HCT116 (cell line): ENCODE measurements at regions not wholly inside any gene's neighbourhood (a gene's known extent, or its start where the extent isn't known, plus 50 kb on each side); places are given as distances from the start of the nearest gene placed in this dataset.

ENCODE experiments used
- ATAC-seq: fragments of 200-7000 bp; cut with Tn5 transposase; 2 replicates; pipeline ENCODE4 v1.9.1; 2020; ENCODE audit warnings: mild to moderate bottlenecking, moderate library complexity
- BruUV-seq: library from RNA; stranded (reverse); fragments of 400-500 nt; replicated peaks from 2 replicates; lab custom pipeline; 2021; lab: Mats Ljungman, UMichigan
- CTCF ChIA-PET: fragments of 300-600 bp; sonication (Branson Sonifier 250); formaldehyde crosslinking; loops from one replicate; lab custom pipeline; 2021; ENCODE audit warnings: antibody characterized with exemption; lab: Charles Lee
- POLR2A ChIA-PET: fragments of 300-600, 350-600 bp; sonication (Branson Sonifier 250); formaldehyde crosslinking; loops from one replicate; lab custom pipeline; 2021; ENCODE audit warnings: antibody characterized with exemption; lab: Charles Lee
- RAD21 ChIA-PET, 2 experiments: fragments of 300-600 bp; sonication (Branson Sonifier 250); formaldehyde crosslinking; loops; one replicate each; lab custom pipeline; 2023; ENCODE audit warnings: low total read pairs in 2 of 2; ENCODE audit not compliant: uncharacterized antibody in 2 of 2, unreplicated experiment in 2 of 2, low non-redundant PET in 1 of 2; lab: Charles Lee
- DNase-seq: peaks from one replicate; pipeline ENCODE4 v3.0.0-alpha.2; 2010; ENCODE audit warnings: low read depth, low spot score
- H2AFZ ChIP-seq: fragments of 200-600 bp; shearing (Covaris generic), sonication (generic); 2 replicates; pipeline ENCODE4 v1.6.1; 2017; ENCODE audit warnings: low read depth, mixed run types, mixed read lengths, antibody characterized with exemption, low read length; ENCODE audit not compliant: poor library complexity, severe bottlenecking
- H3K27ac ChIP-seq: 2 replicates; pipeline ENCODE4 v1.5.1; 2012; ENCODE audit warnings: low read depth, low read length
- H3K27me3 ChIP-seq: fragments of 200-600 bp; sonication (generic); 2 replicates; pipeline ENCODE4 v1.6.1; 2016; ENCODE audit warnings: mixed run types, low read length, mixed read lengths; ENCODE audit not compliant: insufficient read depth
- H3K36me3 ChIP-seq, 2 experiments: fragments of 200-500 bp in 1 of 2; fragments of 200-600 bp in 1 of 2; sonication (Bioruptor generic) in 1 of 2; sonication (generic) in 1 of 2; 2 replicates each; pipeline versions ENCODE4 v1.5.1 to v1.6.1; 2014 to 2016; ENCODE audit warnings: low read length in 2 of 2, inconsistent platforms in 1 of 2, mixed read lengths in 1 of 2, mixed run types in 1 of 2; ENCODE audit not compliant: insufficient read depth in 2 of 2, control insufficient read depth in 1 of 2
- H3K4me1 ChIP-seq, 2 experiments: fragments of 200-600 bp in 1 of 2; sonication (generic) in 1 of 2; 2 replicates each; pipeline versions ENCODE4 v1.5.1 to v1.6.1; 2012 to 2017; ENCODE audit warnings: low read length in 2 of 2, inconsistent platforms in 1 of 2, mild to moderate bottlenecking in 1 of 2, mixed read lengths in 1 of 2, mixed run types in 1 of 2, moderate library complexity in 1 of 2; ENCODE audit not compliant: insufficient read depth in 2 of 2, control insufficient read depth in 1 of 2
- H3K4me2 ChIP-seq: fragments of 200-600 bp; sonication (generic); 2 replicates; pipeline ENCODE4 v1.6.1; 2017; ENCODE audit warnings: mixed run types, low read length, mixed read lengths
- H3K4me3 ChIP-seq, 2 experiments: fragments of 200-600 bp in 1 of 2; sonication (generic) in 1 of 2; replicated peaks in 1 of 2; 2 replicates each; pipeline ENCODE4 v1.5.1; 2011 to 2016; ENCODE audit warnings: low read length in 2 of 2, control low read depth in 1 of 2, low read depth in 1 of 2, mild to moderate bottlenecking in 1 of 2, mixed read lengths in 1 of 2, mixed run types in 1 of 2
- H3K79me2 ChIP-seq: fragments of 200-600 bp; sonication (generic); 2 replicates; pipeline ENCODE4 v1.6.1; 2017; ENCODE audit warnings: mild to moderate bottlenecking, mixed run types, low read length, moderate library complexity, mixed read lengths; ENCODE audit not compliant: insufficient read depth
- H3K9ac ChIP-seq: fragments of 200-600 bp; sonication (generic); 2 replicates; pipeline ENCODE4 v1.6.1; 2016; ENCODE audit warnings: low read length, mixed read lengths
- H3K9me2 ChIP-seq: fragments of 200-600 bp; sonication (generic), shearing (Covaris generic); 2 replicates; pipeline ENCODE4 v1.6.1; 2017; ENCODE audit warnings: mixed run types, mild to moderate bottlenecking, moderate library complexity; ENCODE audit not compliant: insufficient read depth
- H3K9me3 ChIP-seq, 2 experiments: fragments of 200-500 bp in 1 of 2; fragments of 200-600 bp in 1 of 2; sonication (Bioruptor generic) in 1 of 2; sonication (generic) in 1 of 2; 2 replicates each; pipeline ENCODE4 v1.6.1; 2014 to 2017; ENCODE audit warnings: low read length in 2 of 2, mixed read lengths in 2 of 2, inconsistent platforms in 1 of 2, low read depth in 1 of 2, mild to moderate bottlenecking in 1 of 2, mixed run types in 1 of 2, moderate library complexity in 1 of 2; ENCODE audit not compliant: control insufficient read depth in 1 of 2, insufficient read depth in 1 of 2
- H4K20me1 ChIP-seq: fragments of 200-600 bp; sonication (generic), shearing (Covaris generic); 2 replicates; pipeline ENCODE4 v1.6.1; 2017; ENCODE audit warnings: mixed run types, mild to moderate bottlenecking, moderate library complexity; ENCODE audit not compliant: insufficient read depth
- ATF3 ChIP-seq: IDR thresholded peaks from 2 replicates; pipeline ENCODE4 v1.6.1; 2012
- CBX3 ChIP-seq: IDR thresholded peaks from 2 replicates; pipeline ENCODE4 v1.6.1; 2012; ENCODE audit warnings: low read depth
- CEBPB ChIP-seq: IDR thresholded peaks from 2 replicates; pipeline ENCODE4 v1.6.1; 2012; ENCODE audit warnings: low read depth
- CTCF ChIP-seq, 3 experiments: fragments of 200-600 bp in 1 of 3; sonication (generic) in 1 of 3; IDR thresholded peaks in 2 of 3; conservative IDR thresholded peaks in 1 of 3; 2 replicates each; pipeline ENCODE4 v1.5.1; 2012 to 2017; ENCODE audit warnings: low read depth in 2 of 3, low read length in 2 of 3, antibody characterized with exemption in 1 of 3, borderline replicate concordance in 1 of 3, control low read depth in 1 of 3, mild to moderate bottlenecking in 1 of 3, mixed read lengths in 1 of 3, mixed run types in 1 of 3, moderate library complexity in 1 of 3; ENCODE audit not compliant: insufficient read depth in 1 of 3
- EGR1 ChIP-seq: IDR thresholded peaks from 2 replicates; pipeline ENCODE4 v1.6.1; 2012; ENCODE audit warnings: low read depth
- ELF1 ChIP-seq: IDR thresholded peaks from 2 replicates; pipeline ENCODE4 v1.6.1; 2012; ENCODE audit warnings: low read depth, borderline replicate concordance
- EZH2 ChIP-seq: fragments of 200-600 bp; sonication (generic); IDR thresholded peaks from 2 replicates; pipeline ENCODE4 v1.6.1; 2017; ENCODE audit warnings: antibody characterized with exemption, mixed run types
- EZH2phosphoT487 ChIP-seq: fragments of 200-600 bp; IDR thresholded peaks from 2 replicates; pipeline ENCODE4 v1.6.1; 2018; ENCODE audit warnings: antibody characterized with exemption, borderline replicate concordance
- FOSL1 ChIP-seq: IDR thresholded peaks from 2 replicates; pipeline ENCODE4 v1.6.1; 2012; ENCODE audit warnings: low read depth
- JUND ChIP-seq: IDR thresholded peaks from 2 replicates; pipeline ENCODE4 v1.6.1; 2012
- POLR2A ChIP-seq: IDR thresholded peaks from 2 replicates; pipeline ENCODE4 v1.7.0; 2011; ENCODE audit warnings: borderline replicate concordance; ENCODE audit not compliant: insufficient read depth, insufficient read length; ENCODE audit errors: extremely low read depth
- POLR2AphosphoS5 ChIP-seq: IDR thresholded peaks from 2 replicates; pipeline ENCODE4 v1.6.1; 2011; ENCODE audit warnings: mild to moderate bottlenecking, low read depth, low read length, moderate library complexity
- RAD21 ChIP-seq: IDR thresholded peaks from 2 replicates; pipeline ENCODE4 v1.6.1; 2012; ENCODE audit warnings: low read depth, mild to moderate bottlenecking
- SP1 ChIP-seq: IDR thresholded peaks from 2 replicates; pipeline ENCODE4 v1.6.1; 2012; ENCODE audit warnings: low read depth
- SRF ChIP-seq: IDR thresholded peaks from 2 replicates; pipeline ENCODE4 v1.6.1; 2012; ENCODE audit warnings: low read depth
- TCF7L2 ChIP-seq: IDR thresholded peaks from 2 replicates; pipeline ENCODE4 v1.7.0; 2011; ENCODE audit warnings: borderline replicate concordance, inconsistent platforms; ENCODE audit not compliant: insufficient read depth, insufficient read length; ENCODE audit errors: extremely low read depth
- ZBTB33 ChIP-seq: IDR thresholded peaks from 2 replicates; pipeline ENCODE4 v1.6.1; 2011; ENCODE audit warnings: mild to moderate bottlenecking, low read length, moderate library complexity; ENCODE audit not compliant: insufficient replicate concordance; ENCODE audit errors: extremely low read depth
- ZFX ChIP-seq: fragments of 450-650 bp; IDR thresholded peaks from 2 replicates; pipeline ENCODE4 v1.6.1; 2017
- ZNF274 ChIP-seq: fragments of 200-500 bp; sonication (Bioruptor generic); IDR thresholded peaks from 2 replicates; pipeline ENCODE4 v1.6.1; 2014; ENCODE audit warnings: mild to moderate bottlenecking, low read depth, low read length, inconsistent platforms
- intact Hi-C: fragments of 100-400 bp; cut with micrococcal nuclease; formaldehyde crosslinking; loops from 2 replicates; pipeline ENCODE4 v1.10.0; 2022
- TF ChIP-seq, protein P1 (sequence below): IDR thresholded peaks from 2 replicates; pipeline ENCODE4 v1.6.1; 2012

GRCh38 chr13:50196118-50196517 lies 180.9 kb downstream of the KCNRG start:
- intact Hi-C loops = no loop called here
- H2AFZ ChIP-seq = no peak overlapping the region
- CTCF ChIA-PET = no interaction called here
- no peak overlapping the region for H3K27ac ChIP-seq
- H3K4me1 ChIP-seq = peaks cover 0 to 5% of the 10 kb centered on the region in 2 experiments; a peak in 1 of 4 replicates
- ATAC-seq (no peak), DNase-seq (no peak)
- H3K4me3 ChIP-seq = no peak overlapping the region
- POLR2A ChIA-PET = no interaction called here
- no peaks in the 10 kb centered on the region for H3K9me3 ChIP-seq
- no peaks in the 10 kb centered on the region; the same call in none of the 2 replicates for H3K79me2 ChIP-seq
- no peak for TF ChIP-seq ATF3
- TF ChIP-seq SRF = no peak
- no peak for TF ChIP-seq TCF7L2
- no peak for TF ChIP-seq EZH2phosphoT487
- TF ChIP-seq, protein P1, sequence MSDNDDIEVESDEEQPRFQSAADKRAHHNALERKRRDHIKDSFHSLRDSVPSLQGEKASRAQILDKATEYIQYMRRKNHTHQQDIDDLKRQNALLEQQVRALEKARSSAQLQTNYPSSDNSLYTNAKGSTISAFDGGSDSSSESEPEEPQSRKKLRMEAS = no peak
- TF ChIP-seq EZH2 = no peak
- TF ChIP-seq FOSL1 = no peak
- no peak for TF ChIP-seq RAD21
- TF ChIP-seq EGR1 = no peak
- BruUV-seq = no TSS peak
- H3K27me3 ChIP-seq = no peaks in the 10 kb centered on the region
- no peaks in the 10 kb centered on the region for H3K36me3 ChIP-seq
- no peaks in the 10 kb centered on the region for H3K9me2 ChIP-seq
- RAD21 ChIA-PET = no interaction called here
- H4K20me1 ChIP-seq = no peaks in the 10 kb centered on the region
- no peak overlapping the region for H3K4me2 ChIP-seq
- no peak overlapping the region for H3K9ac ChIP-seq

DNA sequence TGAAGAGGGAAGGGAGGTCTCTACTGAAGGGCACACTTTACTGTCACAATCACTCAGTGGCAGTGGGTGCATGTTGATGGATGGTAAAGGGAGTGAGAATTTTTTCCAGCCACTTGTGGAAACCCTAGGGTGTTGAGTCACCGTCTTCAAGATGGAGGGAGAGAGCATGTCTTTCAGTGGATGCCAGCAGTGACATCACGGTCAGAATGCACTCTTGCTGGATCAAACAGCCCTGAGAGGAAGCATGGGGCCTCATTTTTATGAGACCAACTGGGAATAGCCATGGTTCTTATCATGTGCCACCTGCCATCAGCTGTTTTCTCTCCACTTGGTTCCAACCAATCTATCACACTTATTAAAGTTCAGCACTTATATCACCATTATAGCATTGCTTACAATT lies 182.5 kb downstream of the KCNRG start:
- no peak overlapping the region for H2AFZ ChIP-seq
- H3K4me1 ChIP-seq = no peaks in the 10 kb centered on the region
- no peaks in the 10 kb centered on the region for H3K27me3 ChIP-seq
- BruUV-seq = no TSS peak
- no peak for TF ChIP-seq ZBTB33
- no peak for TF ChIP-seq CBX3
- no peak for TF ChIP-seq ZNF274
- no peak for TF ChIP-seq EZH2phosphoT487
- no peak for TF ChIP-seq SP1
- no peak for TF ChIP-seq ZFX
- no peak for TF ChIP-seq POLR2AphosphoS5
- no peak for TF ChIP-seq JUND
- TF ChIP-seq POLR2A = no peak
- no peak for TF ChIP-seq ELF1
- TF ChIP-seq SRF = no peak
- no peak for TF ChIP-seq CEBPB
- no peak for TF ChIP-seq CTCF (IDR thresholded peaks at IDR 0.05 in 2 of 3, conservative IDR thresholded peaks at IDR 0.05 in 1 of 3; ENCODE audit: borderline replicate concordance in 1 of 3, insufficient read depth in 1 of 3, low read depth in 2 of 3, low read length in 2 of 3)
- no peaks in the 10 kb centered on the region for H3K9me2 ChIP-seq
- H4K20me1 ChIP-seq = no peaks in the 10 kb centered on the region
- no peaks in the 10 kb centered on the region for H3K9me3 ChIP-seq
- H3K27ac ChIP-seq = no peak overlapping the region
- no peak overlapping the region for H3K9ac ChIP-seq
- ATAC-seq = no peak
- intact Hi-C loops = no loop called here
- ChIA-PET POLR2A (no interaction called here), RAD21 (no interaction called here), CTCF (no interaction called here)
- H3K79me2 ChIP-seq = no peaks in the 10 kb centered on the region; the same call in 1 of the 2 replicates
- H3K4me2 ChIP-seq = no peak overlapping the region
- no peak for DNase-seq
- no peaks in the 10 kb centered on the region for H3K36me3 ChIP-seq
- H3K4me3 ChIP-seq = no peak overlapping the region
